ENCODE measurements at regions not wholly inside any gene's neighbourhood (a gene's known extent, or its start where the extent isn't known, plus 50 kb on each side); places are given as distances from the start of the nearest gene placed in this dataset.

- ATAC-seq (peak; percentile 83), DNase-seq (peak in 1 of 4 donors; percentile 13)
- Histone ChIP-seq H3K27ac (no peak overlapping the region), H3K4me3 (no peak overlapping the region), H3K4me1 (no peaks in the 10 kb centered on the region), H3K9me3 (no peaks in the 10 kb centered on the region), H3K27me3 (no peaks in the 10 kb centered on the region), H3K36me3 (no peaks in the 10 kb centered on the region)
- TF ChIP-seq CTCF (IDR thresholded peaks at IDR 0.05) = no peak
- intact Hi-C loops (cut with DNase I) = no loop called here
These were observed 512.1 kb upstream of the MBL2 start for GRCh38 chr10:53284615-53285182.

- H3K36me3 ChIP-seq = no peaks in the 10 kb centered on the region
- no peak overlapping the region for H3K27ac ChIP-seq
- no peaks in the 10 kb centered on the region for H3K27me3 ChIP-seq
- no peak for DNase-seq
- ATAC-seq = no peak
- intact Hi-C loops (cut with DNase I) = no loop called here
- H3K4me3 ChIP-seq = no peak overlapping the region
- H3K9me3 ChIP-seq = peaks cover 0 to 14% of the 10 kb centered on the region in 2 donors
- TF ChIP-seq CTCF (IDR thresholded peaks at IDR 0.05) = no peak
- no peaks in the 10 kb centered on the region for H3K4me1 ChIP-seq
These were observed 504.2 kb upstream of the MBL2 start for GRCh38 chr10:53276797-53277196.

- intact Hi-C loops (cut with DNase I) = no loop called here
- Histone ChIP-seq H3K27me3 (no peaks in the 10 kb centered on the region), H3K4me3 (no peak overlapping the region), H3K27ac (no peak overlapping the region), H3K36me3 (no peaks in the 10 kb centered on the region), H3K9me3 (peaks cover 0 to 16% of the 10 kb centered on the region in 2 donors), H3K4me1 (no peaks in the 10 kb centered on the region)
- TF ChIP-seq CTCF (IDR thresholded peaks at IDR 0.05) = no peak
- DNase-seq (no peak), ATAC-seq (no peak)
These were observed 496.9 kb upstream of the MBL2 start for GRCh38 chr10:53269482-53269881.

- Histone ChIP-seq H3K27ac (no peak overlapping the region), H3K27me3 (no peaks in the 10 kb centered on the region), H3K36me3 (no peaks in the 10 kb centered on the region), H3K4me1 (no peaks in the 10 kb centered on the region), H3K9me3 (no peaks in the 10 kb centered on the region), H3K4me3 (no peak overlapping the region)
- no peak for ATAC-seq
- no peak for TF ChIP-seq CTCF (IDR thresholded peaks at IDR 0.05)
- intact Hi-C loops (cut with DNase I) = no loop called here
- no peak for DNase-seq
These were observed 487.6 kb upstream of the MBL2 start for GRCh38 chr10:53260213-53260612.

- Histone ChIP-seq H3K27me3 (no peaks in the 10 kb centered on the region), H3K9me3 (peaks cover 0 to 12% of the 10 kb centered on the region in 2 donors), H3K27ac (no peak overlapping the region), H3K4me3 (no peak overlapping the region), H3K36me3 (no peaks in the 10 kb centered on the region), H3K4me1 (no peaks in the 10 kb centered on the region)
- no peak for TF ChIP-seq CTCF (IDR thresholded peaks at IDR 0.05)
- intact Hi-C loops (cut with DNase I) = no loop called here
- DNase-seq (no peak), ATAC-seq (peak; percentile 96)
These were observed 484.0 kb upstream of the MBL2 start for GRCh38 chr10:53256623-53257022.

Measured in left lung (tissue), 4 donors.